ENCODE measurements at regions not wholly inside any gene's neighbourhood (a gene's known extent, or its start where the extent isn't known, plus 50 kb on each side); places are given as distances from the start of the nearest gene placed in this dataset.

GRCh38 chr2:222774941-222775340, 85.9 kb upstream of the ACSL3 start:
- TF ChIP-seq ATF3 (IDR thresholded peaks at IDR 0.05): no peak
- TF ChIP-seq CTCF (IDR thresholded peaks at IDR 0.05 in 2 of 3, conservative IDR thresholded peaks at IDR 0.05 in 1 of 3; ENCODE audit: borderline replicate concordance in 1 of 3, insufficient read depth in 1 of 3, low read depth in 2 of 3, low read length in 2 of 3): no peak
- TF ChIP-seq REST (IDR thresholded peaks at IDR 0.05; ENCODE audit: low read depth): no peak
- no peak for TF ChIP-seq EZH2 (IDR thresholded peaks at IDR 0.05)
- TF ChIP-seq EGR1 (IDR thresholded peaks at IDR 0.05; ENCODE audit: low read depth): no peak
- no peak for TF ChIP-seq POLR2A (IDR thresholded peaks at IDR 0.05; ENCODE audit: borderline replicate concordance, extremely low read depth, insufficient read depth, insufficient read length)
- TF ChIP-seq MAX (IDR thresholded peaks at IDR 0.05): no peak
- TF ChIP-seq SRF (IDR thresholded peaks at IDR 0.05; ENCODE audit: low read depth): no peak
- no peak for TF ChIP-seq EZH2phosphoT487 (IDR thresholded peaks at IDR 0.05; ENCODE audit: borderline replicate concordance)
- 0 out of 2 replicates have a peak, but pooled peaks have one; percentile 14 for TF ChIP-seq JUND (IDR thresholded peaks at IDR 0.05)
- no peak for TF ChIP-seq POLR2AphosphoS5 (IDR thresholded peaks at IDR 0.05; ENCODE audit: low read depth, low read length)
- TF ChIP-seq CEBPB (IDR thresholded peaks at IDR 0.05; ENCODE audit: low read depth): no peak
- TF ChIP-seq FOSL1 (IDR thresholded peaks at IDR 0.05; ENCODE audit: low read depth): no peak
